ENCODE measurements at regions not wholly inside any gene's neighbourhood (a gene's known extent, or its start where the extent isn't known, plus 50 kb on each side); places are given as distances from the start of the nearest gene placed in this dataset.

- Histone ChIP-seq H2AFZ (ENCODE audit: low read depth, low read length) (no peak overlapping the region), H3K36me3 (ENCODE audit: insufficient read depth, low read length) (no peaks in the 10 kb centered on the region), H3F3A (ENCODE audit: insufficient read depth, low read length, poor library complexity, severe bottlenecking) (no peaks in the 10 kb centered on the region), H3K9me3 (ENCODE audit: low read length) (no peaks in the 10 kb centered on the region), H4K20me1 (ENCODE audit: insufficient read depth) (no peaks in the 10 kb centered on the region), H3K9me2 (ENCODE audit: insufficient read depth, low read length) (no peaks in the 10 kb centered on the region), H3K4me3 (ENCODE audit: low read length) (no peak overlapping the region), H3K4me2 (ENCODE audit: low read length) (no peak overlapping the region), H3K79me2 (replicated peaks; ENCODE audit: insufficient read depth, low read length) (no peaks in the 10 kb centered on the region), H3K27me3 (ENCODE audit: insufficient read depth, low read depth, low read length) (no peaks in the 10 kb centered on the region), H3K9ac (ENCODE audit: low read length) (no peak overlapping the region), H3K27ac (ENCODE audit: low read length) (no peak overlapping the region)
- TF ChIP-seq EP300 (conservative IDR thresholded peaks at IDR 0.05; ENCODE audit: poor library complexity, severe bottlenecking): no peak
- TF ChIP-seq, protein P1, sequence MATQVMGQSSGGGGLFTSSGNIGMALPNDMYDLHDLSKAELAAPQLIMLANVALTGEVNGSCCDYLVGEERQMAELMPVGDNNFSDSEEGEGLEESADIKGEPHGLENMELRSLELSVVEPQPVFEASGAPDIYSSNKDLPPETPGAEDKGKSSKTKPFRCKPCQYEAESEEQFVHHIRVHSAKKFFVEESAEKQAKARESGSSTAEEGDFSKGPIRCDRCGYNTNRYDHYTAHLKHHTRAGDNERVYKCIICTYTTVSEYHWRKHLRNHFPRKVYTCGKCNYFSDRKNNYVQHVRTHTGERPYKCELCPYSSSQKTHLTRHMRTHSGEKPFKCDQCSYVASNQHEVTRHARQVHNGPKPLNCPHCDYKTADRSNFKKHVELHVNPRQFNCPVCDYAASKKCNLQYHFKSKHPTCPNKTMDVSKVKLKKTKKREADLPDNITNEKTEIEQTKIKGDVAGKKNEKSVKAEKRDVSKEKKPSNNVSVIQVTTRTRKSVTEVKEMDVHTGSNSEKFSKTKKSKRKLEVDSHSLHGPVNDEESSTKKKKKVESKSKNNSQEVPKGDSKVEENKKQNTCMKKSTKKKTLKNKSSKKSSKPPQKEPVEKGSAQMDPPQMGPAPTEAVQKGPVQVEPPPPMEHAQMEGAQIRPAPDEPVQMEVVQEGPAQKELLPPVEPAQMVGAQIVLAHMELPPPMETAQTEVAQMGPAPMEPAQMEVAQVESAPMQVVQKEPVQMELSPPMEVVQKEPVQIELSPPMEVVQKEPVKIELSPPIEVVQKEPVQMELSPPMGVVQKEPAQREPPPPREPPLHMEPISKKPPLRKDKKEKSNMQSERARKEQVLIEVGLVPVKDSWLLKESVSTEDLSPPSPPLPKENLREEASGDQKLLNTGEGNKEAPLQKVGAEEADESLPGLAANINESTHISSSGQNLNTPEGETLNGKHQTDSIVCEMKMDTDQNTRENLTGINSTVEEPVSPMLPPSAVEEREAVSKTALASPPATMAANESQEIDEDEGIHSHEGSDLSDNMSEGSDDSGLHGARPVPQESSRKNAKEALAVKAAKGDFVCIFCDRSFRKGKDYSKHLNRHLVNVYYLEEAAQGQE (IDR thresholded peaks at IDR 0.05; ENCODE audit: borderline replicate concordance): no peak
- TF ChIP-seq MXI1 (conservative IDR thresholded peaks at IDR 0.05; ENCODE audit: poor library complexity, severe bottlenecking): no peak
- no peak for TF ChIP-seq SMC3 (conservative IDR thresholded peaks at IDR 0.05; ENCODE audit: poor library complexity)
- no peak for TF ChIP-seq POLR2AphosphoS5 (IDR thresholded peaks at IDR 0.05)
- no peak for TF ChIP-seq EZH2 (IDR thresholded peaks at IDR 0.05; ENCODE audit: borderline replicate concordance, insufficient read depth, low read length, poor library complexity, severe bottlenecking)
- no peak for TF ChIP-seq TAF1 (IDR thresholded peaks at IDR 0.05; ENCODE audit: low read depth)
- TF ChIP-seq RAD21 (conservative IDR thresholded peaks at IDR 0.05): no peak
- no peak for TF ChIP-seq CTCF (IDR thresholded peaks at IDR 0.05; ENCODE audit: poor library complexity, severe bottlenecking)
These were observed 89.9 kb upstream of the PRICKLE1 start for GRCh38 chr12:42679466-42679865.

- Histone ChIP-seq H4K20me1 (ENCODE audit: insufficient read depth) (no peaks in the 10 kb centered on the region), H3F3A (ENCODE audit: insufficient read depth, low read length, poor library complexity, severe bottlenecking) (no peaks in the 10 kb centered on the region), H3K27me3 (ENCODE audit: insufficient read depth, low read depth, low read length) (no peaks in the 10 kb centered on the region), H3K9ac (ENCODE audit: low read length) (no peak overlapping the region), H3K36me3 (ENCODE audit: insufficient read depth, low read length) (no peaks in the 10 kb centered on the region), H3K4me3 (ENCODE audit: low read length) (no peak overlapping the region), H3K9me3 (ENCODE audit: low read length) (no peaks in the 10 kb centered on the region), H2AFZ (ENCODE audit: low read depth, low read length) (no peak overlapping the region), H3K27ac (ENCODE audit: low read length) (no peak overlapping the region), H3K79me2 (replicated peaks; ENCODE audit: insufficient read depth, low read length) (no peaks in the 10 kb centered on the region), H3K4me2 (ENCODE audit: low read length) (no peak overlapping the region), H3K9me2 (ENCODE audit: insufficient read depth, low read length) (no peaks in the 10 kb centered on the region)
- TF ChIP-seq POLR2AphosphoS5 (IDR thresholded peaks at IDR 0.05) (no peak), EP300 (conservative IDR thresholded peaks at IDR 0.05; ENCODE audit: poor library complexity, severe bottlenecking) (no peak), SMC3 (conservative IDR thresholded peaks at IDR 0.05; ENCODE audit: poor library complexity) (no peak), RAD21 (conservative IDR thresholded peaks at IDR 0.05) (no peak), TAF1 (IDR thresholded peaks at IDR 0.05; ENCODE audit: low read depth) (no peak), CTCF (IDR thresholded peaks at IDR 0.05; ENCODE audit: poor library complexity, severe bottlenecking) (no peak), EZH2 (IDR thresholded peaks at IDR 0.05; ENCODE audit: borderline replicate concordance, insufficient read depth, low read length, poor library complexity, severe bottlenecking) (no peak), MXI1 (conservative IDR thresholded peaks at IDR 0.05; ENCODE audit: poor library complexity, severe bottlenecking) (no peak)
- TF ChIP-seq, protein P1 (IDR thresholded peaks at IDR 0.05; ENCODE audit: borderline replicate concordance): no peak
These were observed 87.9 kb upstream of the PRICKLE1 start for GRCh38 chr12:42677461-42677860.
